ENCODE measurements at regions not wholly inside any gene's neighbourhood (a gene's known extent, or its start where the extent isn't known, plus 50 kb on each side); places are given as distances from the start of the nearest gene placed in this dataset.

- intact Hi-C loops (cut with micrococcal nuclease) (no loop called here), in situ Hi-C loops (cut with MboI) (no loop called here)
- no TSS peak for BruUV-seq (replicated peaks)
- Histone ChIP-seq H3K36me3 (ENCODE audit: control insufficient read depth, insufficient read depth, low read length) (no peaks in the 10 kb centered on the region), H3K79me2 (ENCODE audit: control insufficient read depth, insufficient read depth, low read length) (no peaks in the 10 kb centered on the region), H3K9ac (ENCODE audit: insufficient read depth in 1 of 2, low read depth in 2 of 2, low read length in 2 of 2) (peak overlapping the region in 1 of 2 experiments; percentile 74; a peak in 2 of 4 replicates), H3K27ac (ENCODE audit: extremely low read depth, low read depth, low read length) (no peak overlapping the region), H3K4me1 (replicated peaks in 1 of 2; ENCODE audit: control insufficient read depth in 2 of 2, insufficient read depth in 2 of 2, low read length in 2 of 2) (peaks cover 18 to 37% of the 10 kb centered on the region in 2 experiments), H4K20me1 (replicated peaks; ENCODE audit: control insufficient read depth, insufficient read depth, low read length) (no peaks in the 10 kb centered on the region; the same call in 1 of the 2 replicates), H3K4me2 (ENCODE audit: insufficient read depth, low read length) (peak overlapping the region; percentile 11; the same call in 1 of the 2 replicates), H3K9me1 (ENCODE audit: control insufficient read depth, insufficient read depth, low read length) (no peaks in the 10 kb centered on the region), H3K27me3 (ENCODE audit: control insufficient read depth in 2 of 2, insufficient read depth in 2 of 2, low read length in 2 of 2) (no peaks in the 10 kb centered on the region; a peak in 1 of 5 replicates), H3K9me3 (replicated peaks; ENCODE audit: control insufficient read depth, insufficient read depth, low read depth, low read length) (peaks cover 2% of the 10 kb centered on the region; the same call in 1 of the 2 replicates), H3K4me3 (no peak overlapping the region), H2AFZ (ENCODE audit: low read depth, low read length) (peak overlapping the region; percentile 57; the same call in 1 of the 2 replicates)
- DNase-seq (ENCODE audit: extremely low read depth in 1 of 4, low spot score in 3 of 4) = peak; percentile 34 to 68 (median 44)
- peak; percentile 83 for FAIRE-seq
- peak; percentile 78 for ATAC-seq
- ChIA-PET POLR2A (interaction anchor here (2.0 kb wide), 1 partner anchor 12 kb away, joined by 10 read pairs; no protein-coding TSS in a partner anchor), CTCF (ENCODE audit: low intra/inter-chr PET ratio) (no interaction called here)
- 12% methylated on average over 15 of the region's 22 CpGs for WGBS (ENCODE audit: insufficient coverage, low coverage, missing lambda C conversion rate)
- TF ChIP-seq XRCC3 (IDR thresholded peaks at IDR 0.05) (no peak), REST (IDR thresholded peaks at IDR 0.05; ENCODE audit: borderline replicate concordance) (no peak), REST (CRISPR knock-in tag; IDR thresholded peaks at IDR 0.05; ENCODE audit: low read depth) (no peak), CXXC5 (CRISPR knock-in tag; IDR thresholded peaks at IDR 0.05) (peak; percentile 59), SMARCA4 (IDR thresholded peaks at IDR 0.05) (no peak), DPF2 (IDR thresholded peaks at IDR 0.05) (no peak), SPI1 (IDR thresholded peaks at IDR 0.05; ENCODE audit: borderline replicate concordance, low read depth, low read length) (no peak), JUN (IDR thresholded peaks at IDR 0.05; ENCODE audit: borderline replicate concordance, low read depth, low read length) (0 out of 2 replicates have a peak, but pooled peaks have one; percentile 28), JUN (CRISPR knock-in tag; IDR thresholded peaks at IDR 0.05; ENCODE audit: borderline replicate concordance) (no peak), NFE2 (IDR thresholded peaks at IDR 0.05; ENCODE audit: low read depth) (no peak), ZBTB9 (CRISPR knock-in tag; IDR thresholded peaks at IDR 0.05) (no peak), ZNF277 (CRISPR knock-in tag; IDR thresholded peaks at IDR 0.05; ENCODE audit: borderline replicate concordance) (no peak), STAG1 (CRISPR knock-in tag; IDR thresholded peaks at IDR 0.05; ENCODE audit: borderline replicate concordance) (no peak)
These were observed 263.4 kb downstream of the ADGRD1 start for GRCh38 chr12:131217024-131217586.
